RKO (cell line): ENCODE measurements at regions not wholly inside any gene's neighbourhood (a gene's known extent, or its start where the extent isn't known, plus 50 kb on each side); places are given as distances from the start of the nearest gene placed in this dataset.
A peak's percentile ranks its signal among the peaks of the same experiment; 100 is the strongest.
"Not testable (repeated sequence)": the region's sequence is repeated elsewhere in the genome, so short reads cannot be mapped to it uniquely, and the experiment has no call there.

Experiments
- DNase-seq: peaks from one replicate; pipeline ENCODE4 v3.0.0-alpha.2; 2016; ENCODE audit warnings: low spot score

DNA sequence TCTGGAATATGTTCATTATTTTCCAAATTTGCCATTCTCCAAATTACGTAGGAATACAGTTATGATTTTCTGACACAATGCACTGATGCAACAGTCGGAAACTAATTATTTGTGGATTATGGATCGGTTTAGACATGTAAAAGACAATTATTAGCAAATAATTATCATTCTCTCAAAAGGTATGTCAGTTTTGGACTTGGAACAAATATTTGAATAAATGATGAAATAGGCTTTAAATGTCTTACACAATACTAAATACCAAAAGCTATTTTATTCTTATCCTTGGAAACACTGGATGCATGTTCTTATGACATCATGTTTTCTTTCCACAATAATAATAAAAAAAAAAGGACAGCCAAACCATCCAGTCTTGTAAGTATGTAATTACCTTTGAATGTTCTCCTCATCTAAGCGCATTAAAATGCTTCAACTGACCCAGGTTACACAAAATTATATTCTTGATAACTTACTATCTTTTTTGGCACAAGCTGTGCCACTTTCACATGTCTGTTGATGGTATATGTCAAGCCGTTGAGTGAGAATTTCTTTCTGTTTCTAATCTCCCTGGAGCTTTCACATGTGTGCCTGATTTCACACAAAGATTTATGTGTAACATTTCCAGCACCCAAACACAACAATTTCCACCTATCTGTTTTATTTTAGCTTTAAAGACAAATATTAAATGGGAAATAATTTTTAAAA is 238.5 kb upstream of the ZNF385D start:
- DNase-seq: no peak

DNA sequence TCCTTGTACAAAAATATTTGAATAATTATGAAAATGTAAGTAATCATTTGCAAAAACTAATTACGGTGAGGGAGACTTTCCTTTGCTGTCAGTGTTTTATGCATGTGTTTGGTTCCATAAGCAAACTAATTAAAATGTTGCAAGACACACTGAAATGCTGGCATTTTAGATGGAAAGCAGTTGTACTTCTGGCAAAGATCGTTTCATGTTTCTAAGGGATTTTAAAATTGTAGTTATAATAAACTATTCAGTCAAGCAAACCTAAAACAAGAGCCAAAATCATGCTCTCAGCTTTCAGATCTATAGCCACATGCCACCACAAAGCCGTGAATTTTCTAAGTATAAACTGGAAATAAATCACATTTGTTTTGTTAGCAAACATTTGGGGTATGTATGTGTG is 240.1 kb upstream of the ZNF385D start:
- DNase-seq: no peak

DNA sequence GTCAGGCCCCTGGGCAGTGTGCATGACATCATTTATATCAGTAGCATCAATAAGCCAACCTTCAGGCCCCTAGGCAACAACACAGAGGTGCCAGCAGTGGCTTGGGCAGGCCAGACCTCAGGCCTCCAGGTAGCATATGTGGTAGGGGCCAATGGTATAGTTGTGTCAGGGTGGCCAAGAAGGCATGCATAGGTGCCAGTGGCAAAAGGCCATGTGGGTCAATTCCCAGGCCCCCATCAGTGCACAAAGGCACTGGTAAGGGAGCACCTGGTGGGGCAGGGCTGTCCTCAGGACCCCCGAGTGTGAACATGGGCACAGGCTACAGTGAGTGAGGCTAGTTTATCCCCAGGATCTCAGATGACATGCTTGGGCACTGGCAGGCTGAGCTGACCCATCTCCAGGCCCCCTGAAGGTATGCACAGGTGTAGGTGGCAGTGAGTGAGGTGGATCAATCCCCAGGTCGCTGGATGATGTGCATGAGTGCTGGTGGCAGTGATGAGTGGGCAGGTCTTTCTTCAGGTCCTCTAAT is 244.1 kb upstream of the ZNF385D start:
- no peak for DNase-seq

DNA sequence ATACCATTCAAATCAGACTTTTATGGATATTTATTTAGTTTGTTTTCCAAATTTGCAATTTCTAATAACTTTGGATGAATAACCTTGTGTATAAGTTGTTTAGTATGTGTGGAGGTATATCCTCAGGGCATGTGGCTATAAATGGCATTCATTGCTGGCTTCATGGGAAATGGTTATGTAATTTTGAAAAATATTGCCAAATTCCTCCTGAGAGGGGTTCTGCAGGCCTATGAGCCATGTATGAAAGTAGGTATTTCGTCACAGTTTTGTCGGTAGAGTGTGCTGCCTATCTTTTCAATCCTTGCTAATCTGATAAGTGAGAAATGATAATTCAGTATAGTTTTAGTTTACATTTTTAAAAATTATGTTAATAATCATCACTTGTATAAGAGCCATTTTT is 256.4 kb upstream of the ZNF385D start:
- DNase-seq: no peak

DNA sequence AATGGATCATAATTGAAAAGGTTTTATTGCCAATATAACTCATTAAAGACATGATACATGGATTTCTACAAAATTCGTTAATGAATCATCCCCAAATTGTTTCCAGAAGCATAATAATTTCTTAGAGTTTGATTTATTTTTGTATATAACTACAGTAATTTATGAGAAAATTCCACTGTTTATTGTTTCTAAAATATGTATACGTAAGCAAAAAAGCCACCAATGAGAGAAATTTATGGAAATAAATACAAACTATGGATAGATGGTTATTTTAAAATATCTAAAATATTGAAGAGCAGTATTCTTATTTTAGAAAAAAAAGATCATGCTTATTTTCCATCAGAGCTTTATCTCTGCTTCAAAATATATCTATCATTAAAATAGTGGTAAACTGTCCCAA is 260.0 kb upstream of the ZNF385D start:
- DNase-seq: no peak

DNA sequence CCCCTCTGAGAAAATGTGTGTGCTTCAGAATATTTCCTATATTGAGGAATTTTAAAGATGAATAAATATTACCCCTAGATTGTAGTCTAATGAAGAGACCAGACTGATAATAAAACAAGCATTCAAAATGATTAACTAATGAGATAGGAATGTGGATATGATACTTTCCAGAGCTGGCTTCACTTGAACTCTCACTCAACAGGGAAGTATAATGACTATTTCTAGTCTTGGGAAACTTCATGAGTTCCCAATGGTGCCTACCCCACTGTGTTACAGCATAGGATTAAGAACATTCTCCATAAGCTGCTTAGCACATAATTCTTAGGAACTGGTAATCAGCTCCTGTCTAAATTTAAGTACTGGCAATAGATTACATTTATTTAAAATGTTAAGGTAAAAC is 261.5 kb upstream of the ZNF385D start:
- no peak for DNase-seq

DNA sequence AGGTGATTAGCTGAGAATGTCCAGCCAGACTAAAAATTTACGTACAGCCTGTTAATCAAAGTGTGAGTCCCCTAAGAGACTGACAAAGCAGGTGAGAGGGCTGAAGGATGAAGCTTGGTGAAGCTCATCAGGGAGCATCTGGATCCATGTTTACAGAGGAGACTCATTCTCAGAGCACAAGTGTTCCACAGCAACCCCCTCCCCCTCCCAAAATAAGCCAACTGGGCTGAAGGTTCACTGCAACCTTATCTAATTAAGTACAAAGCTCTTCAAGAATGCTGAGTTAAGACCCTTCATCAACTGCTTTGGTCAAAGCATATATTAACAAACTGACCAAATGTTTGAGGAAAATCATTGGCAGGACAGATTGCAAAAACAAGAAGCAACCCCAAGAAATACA is 262.6 kb upstream of the ZNF385D start:
- DNase-seq: no peak

DNA sequence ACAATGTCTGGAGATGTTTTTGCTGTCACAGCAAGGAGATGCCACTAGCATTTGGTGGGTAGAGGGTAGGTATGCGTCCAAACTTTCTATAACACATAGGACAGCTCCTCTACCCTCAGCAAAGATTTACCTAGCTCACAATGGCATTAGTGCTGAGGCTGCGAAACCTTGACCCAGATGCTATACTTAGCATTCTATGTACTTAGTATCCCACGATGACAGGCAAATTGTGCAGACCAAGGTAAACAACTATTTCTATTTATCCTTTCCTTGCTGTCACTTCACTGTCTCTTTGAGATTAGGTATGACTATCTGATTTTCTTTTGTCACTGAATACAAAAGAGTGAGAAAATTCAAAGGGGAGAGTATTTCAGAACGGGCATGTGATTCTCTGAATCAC is 265.2 kb upstream of the ZNF385D start:
- DNase-seq: no peak

DNA sequence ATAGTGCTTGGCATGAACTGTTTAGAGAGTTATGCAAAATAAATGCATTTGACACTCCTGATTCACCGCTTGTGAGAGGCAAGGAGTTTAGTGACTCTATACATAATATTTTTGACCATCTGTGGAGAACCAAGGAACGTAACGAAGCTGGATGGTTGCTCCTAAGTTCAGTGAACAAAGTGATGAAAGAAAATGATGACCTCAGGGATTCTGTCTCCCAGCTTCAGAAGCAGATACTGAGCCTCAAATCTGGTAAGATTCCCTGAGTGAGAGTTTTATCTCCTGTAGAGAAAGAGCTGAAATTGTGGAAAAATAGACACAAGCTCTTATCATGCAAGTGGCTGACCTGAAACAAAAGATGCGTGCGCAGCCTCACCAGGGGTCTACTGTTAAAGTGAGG is 273.6 kb upstream of the ZNF385D start:
- DNase-seq: not testable (repeated sequence)

DNA sequence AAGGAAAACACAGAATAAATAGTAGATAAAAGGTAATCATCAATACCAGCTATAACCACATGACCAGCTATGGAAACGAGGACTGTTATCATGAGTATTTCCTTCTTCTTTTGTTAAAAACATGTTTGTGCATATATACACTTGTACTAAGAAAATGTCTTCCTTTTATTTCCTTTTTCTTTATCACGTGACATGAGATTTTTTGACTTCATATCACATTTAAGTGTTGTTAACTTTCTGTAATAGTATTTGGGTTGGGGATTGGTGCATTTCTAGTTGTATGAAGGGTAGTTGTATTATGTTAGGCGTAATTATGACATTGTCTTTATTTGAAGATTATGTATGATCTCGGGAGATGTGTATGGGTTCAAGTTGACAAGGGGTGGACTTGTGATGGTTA is 278.5 kb upstream of the ZNF385D start:
- DNase-seq: no peak

DNA sequence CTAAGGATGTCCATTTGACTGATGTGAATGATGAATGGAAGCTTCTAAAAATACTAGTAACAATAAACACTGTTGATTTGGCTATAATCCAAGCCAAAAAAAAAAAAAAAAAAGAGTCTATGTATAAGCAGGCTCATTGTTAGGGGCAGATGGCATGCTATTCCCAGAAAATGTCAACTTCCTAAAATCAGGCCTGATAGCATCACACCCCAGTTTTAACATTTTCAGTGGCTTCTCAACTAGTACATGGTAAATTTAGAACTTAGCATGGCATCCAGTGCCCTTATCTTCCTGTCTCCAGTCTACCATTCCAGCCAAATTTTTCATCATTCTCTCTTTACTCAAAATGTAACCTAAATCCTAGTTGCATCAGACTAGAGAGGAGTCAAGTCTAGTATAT is 288.2 kb upstream of the ZNF385D start:
- DNase-seq: no peak

DNA sequence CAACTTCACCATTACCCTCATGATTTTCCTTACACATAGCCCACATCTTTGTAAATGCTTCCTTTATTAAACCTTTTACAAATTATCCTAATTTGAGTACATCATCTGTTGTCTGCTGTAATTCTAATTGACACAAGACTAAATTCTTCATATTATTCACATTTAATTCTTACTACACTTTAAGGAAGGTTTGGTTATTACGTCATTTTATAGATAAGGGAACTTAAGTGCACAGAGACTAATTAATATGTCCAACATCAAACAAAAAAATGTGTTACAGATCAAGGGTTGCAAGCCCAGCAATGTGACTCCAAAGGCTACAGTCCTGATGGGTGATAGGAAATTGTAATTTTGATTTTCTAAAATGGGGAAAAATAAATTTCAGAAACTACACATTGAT is 289.1 kb upstream of the ZNF385D start:
- DNase-seq: no peak

DNA sequence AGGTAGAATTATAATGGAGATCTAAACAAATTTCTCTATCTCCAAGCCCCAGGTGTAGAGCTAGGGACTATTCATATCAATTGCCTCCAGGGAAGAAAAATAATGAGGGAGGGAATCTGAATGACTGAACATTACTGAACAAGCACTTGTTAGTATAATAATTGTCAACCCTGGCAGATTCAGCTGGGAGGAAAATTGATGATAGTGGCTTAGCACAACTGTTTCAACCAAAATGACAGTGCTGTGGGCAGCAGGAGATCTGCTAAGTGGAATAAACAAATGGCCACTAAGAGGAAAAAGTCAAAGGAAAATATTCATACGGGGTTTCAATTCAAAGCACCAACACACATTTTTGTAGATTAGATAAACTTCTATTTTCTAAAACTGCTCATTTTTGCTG is 294.9 kb upstream of the ZNF385D start:
- no peak for DNase-seq

DNA sequence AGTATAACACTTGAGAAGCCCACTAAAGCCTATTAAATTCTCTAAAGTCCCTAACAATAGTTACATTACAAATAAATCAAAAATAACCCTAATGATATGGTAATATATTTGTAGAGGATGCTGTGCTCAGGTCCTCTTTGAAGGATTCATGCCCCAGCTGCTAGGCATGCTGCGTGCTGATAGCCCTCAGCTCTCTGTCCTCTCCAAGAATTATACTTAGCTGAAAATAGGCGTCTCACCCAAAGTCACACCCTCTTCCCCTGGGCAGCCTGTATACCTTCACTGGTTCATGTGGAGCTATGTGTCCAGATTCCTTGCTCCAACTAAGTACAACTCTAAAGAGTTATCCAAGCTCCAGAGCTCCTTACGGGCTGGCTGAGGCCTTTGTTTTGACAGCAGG is 312.5 kb upstream of the ZNF385D start:
- DNase-seq: no peak

DNA sequence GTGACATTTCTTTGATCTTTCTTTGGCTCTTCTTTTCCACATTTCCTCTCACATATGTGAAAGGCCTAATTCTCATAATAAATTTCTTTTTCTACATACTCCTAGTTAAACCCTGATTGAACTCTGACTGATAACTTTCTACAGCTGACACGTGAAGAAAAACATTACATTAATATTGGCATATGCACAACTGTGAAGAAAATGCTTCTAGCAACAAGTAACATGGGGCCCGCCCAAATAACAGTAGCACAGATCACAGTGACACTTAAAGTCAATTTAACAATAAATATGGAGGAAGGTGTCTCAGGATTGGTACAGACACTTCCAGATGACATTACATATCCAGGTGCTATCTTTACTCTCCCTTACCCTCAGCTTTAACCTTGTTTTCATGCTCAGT is 317.6 kb upstream of the ZNF385D start:
- no peak for DNase-seq

DNA sequence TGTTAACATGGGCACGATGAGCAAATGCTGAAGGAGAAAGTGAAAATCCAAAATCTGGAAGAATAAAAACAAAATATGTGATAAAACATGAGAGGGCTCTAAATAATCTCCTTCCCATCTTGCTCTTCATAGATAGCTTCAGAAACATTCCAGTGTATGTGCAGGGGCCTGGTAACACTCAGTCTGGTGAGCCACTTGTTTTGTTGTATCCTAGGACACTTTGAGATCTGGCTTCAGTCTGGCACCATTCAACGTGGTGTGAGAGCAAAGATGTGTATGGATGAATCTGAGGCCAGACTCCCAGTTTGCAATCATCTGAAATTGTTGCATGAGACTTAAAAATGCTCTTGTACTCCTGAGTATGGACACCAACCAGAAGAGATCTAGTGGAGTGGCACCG is 337.2 kb upstream of the ZNF385D start:
- no peak for DNase-seq

DNA sequence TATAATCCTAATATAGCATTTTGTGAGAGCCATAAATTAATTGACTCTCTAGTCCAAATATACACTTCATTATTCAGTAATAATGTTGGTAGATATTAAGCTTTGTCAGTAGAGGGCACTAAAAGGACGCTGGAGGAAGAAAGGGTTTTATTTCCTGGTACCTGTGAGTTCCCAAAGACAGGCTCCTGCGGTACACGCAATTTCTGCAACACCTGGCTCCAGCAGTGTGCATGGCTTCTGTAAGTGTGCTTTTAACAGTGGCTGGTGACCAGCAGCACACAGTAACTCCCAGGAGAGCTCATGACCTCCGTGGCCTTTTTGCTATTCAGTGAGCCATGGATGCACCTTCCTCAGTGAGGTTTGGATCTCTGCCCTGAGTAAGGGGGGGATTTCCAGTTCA is 338.3 kb upstream of the ZNF385D start:
- DNase-seq: peak; percentile 32

DNA sequence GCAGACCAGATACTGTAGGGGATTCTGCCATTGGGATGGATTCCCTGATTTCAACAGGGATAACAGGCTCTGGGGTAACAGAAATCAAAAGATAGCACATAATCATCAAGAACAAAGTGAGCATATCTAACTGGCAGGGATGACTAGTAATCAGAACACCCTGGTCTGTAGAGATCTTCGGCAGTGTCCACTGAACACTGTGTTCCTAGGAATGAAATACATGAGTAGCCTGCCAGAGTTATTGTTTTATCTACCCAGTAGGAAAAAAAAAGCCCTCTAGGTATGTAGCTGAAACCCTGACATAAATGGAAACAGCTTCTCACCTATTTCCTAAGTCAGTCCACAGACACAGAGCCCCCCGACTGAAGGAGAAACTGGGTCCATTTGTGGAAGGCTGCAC is 340.3 kb upstream of the ZNF385D start:
- no peak for DNase-seq

DNA sequence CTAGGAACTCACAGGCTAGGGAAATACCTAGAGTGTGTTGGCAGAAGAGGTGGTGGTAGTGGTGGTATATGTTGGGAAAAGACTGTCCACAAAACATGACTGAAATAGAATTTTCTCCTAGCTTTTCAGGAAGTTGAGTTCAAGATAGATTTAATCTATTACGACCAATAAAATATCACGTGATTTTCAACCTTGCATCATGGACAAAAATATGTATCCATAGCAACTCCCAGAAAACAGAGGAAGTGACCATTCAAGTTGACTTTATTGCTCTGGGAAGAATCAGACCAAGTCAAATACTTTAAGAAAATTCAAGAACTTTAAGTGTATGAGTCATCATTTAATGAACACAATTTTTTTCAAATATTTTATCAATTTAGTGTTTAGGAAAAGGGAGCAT is 347.0 kb upstream of the ZNF385D start:
- no peak for DNase-seq

DNA sequence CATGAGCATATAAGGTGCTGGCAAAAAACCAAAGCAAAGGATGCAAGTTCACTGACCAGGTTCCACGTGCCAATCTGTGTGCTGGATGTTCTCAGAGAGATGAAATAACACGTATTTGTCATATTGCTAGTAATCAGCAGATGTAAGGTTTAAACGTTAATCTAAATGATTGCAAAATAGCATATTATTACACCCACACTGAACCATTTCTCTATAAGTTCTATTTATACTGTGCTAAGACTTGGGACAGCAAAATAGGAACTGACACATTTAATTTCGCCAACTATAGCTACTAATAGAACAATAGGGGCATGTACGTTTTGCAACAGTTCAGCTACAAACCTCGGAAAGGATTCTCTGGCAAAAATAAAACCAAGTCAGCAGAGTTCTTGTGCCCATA is 350.3 kb upstream of the ZNF385D start:
- no peak for DNase-seq

DNA sequence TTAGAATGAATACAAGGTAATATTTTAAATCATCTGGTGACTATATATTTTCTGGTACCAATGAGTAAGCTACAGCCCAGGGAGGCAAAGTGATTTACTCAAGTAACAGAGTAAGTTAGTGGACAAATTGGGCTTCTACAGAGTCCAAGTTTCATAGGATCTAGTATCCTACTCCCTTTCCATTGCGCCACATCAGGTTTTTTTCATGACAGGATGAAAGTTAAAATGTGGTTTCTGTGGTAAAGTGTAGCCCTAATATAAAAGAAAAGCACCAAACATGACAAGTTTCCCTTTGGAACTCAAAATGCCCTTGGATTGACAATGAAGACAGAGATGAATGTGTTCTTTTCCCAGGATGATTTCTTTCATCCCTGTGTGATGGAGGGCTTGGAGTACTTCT is 350.8 kb upstream of the ZNF385D start:
- DNase-seq: no peak

DNA sequence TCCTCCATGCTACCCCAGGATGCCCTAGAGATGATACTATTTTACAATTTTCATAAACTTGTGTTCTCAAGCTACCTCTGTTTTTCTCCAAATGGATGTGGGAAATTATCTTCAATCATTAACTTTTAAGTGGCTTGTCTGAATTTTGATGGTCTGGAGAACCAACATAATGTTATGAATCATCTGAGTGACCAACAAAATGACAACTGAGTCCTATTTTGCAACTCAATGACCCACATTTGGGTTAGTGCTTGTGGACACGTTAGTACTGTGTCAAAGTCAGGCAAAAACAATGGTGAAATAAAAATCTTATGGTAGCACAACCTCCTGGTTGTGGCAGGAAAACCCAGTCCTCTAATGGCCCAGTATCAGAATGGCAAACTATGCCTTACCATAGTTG is 352.4 kb upstream of the ZNF385D start:
- no peak for DNase-seq

DNA sequence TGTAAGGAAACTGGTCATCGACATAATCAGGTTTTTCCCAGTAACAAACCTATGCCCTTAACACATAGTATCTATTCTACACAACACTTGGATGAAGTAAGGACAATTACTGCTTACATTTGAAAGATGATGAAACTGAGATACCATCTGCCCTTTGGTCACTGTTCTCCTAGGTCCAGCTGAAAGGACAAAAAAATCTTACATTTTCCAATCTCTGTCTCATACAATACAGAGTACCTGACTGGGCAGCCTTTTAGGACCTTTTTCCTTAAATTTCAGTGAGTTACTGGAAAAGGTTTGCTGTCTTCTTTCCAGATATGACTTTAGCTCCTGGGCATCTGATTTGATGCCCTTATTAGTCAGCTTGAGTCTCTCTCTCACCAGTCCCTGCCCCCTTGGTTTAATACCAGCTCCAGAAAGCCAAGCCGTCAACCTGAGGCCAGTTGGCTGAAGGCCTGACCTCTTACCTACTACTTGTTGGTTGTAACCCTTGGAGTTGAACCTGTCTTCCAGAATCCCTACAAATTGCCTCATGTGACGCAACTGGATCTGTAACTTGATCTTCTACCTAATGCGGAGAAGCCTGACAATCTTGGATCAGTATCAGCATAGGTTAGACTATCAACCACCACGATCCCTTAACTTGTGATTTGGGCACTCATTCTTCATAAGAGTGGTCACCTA is 355.3 kb upstream of the ZNF385D start:
- DNase-seq: no peak

DNA sequence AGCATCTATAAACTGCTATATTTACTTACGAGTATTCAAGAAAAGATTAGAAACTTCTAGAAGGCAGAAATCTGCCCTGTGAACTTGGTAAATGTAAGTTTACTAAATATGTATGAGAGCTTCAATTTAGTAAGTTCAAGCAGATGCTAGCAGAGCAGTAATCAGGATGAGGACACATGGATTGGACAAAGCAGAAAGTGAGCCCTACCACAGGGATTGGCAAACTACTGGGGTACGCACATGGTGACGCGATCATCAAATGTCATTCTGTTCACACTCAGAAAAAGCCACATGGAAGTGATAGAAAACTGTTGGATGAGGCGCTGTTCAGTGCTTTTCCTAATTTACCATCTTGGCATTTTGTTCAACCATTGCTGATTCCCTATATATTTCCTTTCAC is 360.2 kb upstream of the ZNF385D start:
- DNase-seq: no peak
